K562 (cell line): ENCODE measurements at regions not wholly inside any gene's neighbourhood (a gene's known extent, or its start where the extent isn't known, plus 50 kb on each side); places are given as distances from the start of the nearest gene placed in this dataset.

ENCODE experiments used
- GABPA ChIP-seq: fragments of 200-800 bp; sonication (Bioruptor generic); conservative IDR thresholded peaks from 2 replicates; pipeline ENCODE4 v1.6.1; 2016; ENCODE audit warnings: low read depth, missing genetic modification characterization, missing compliant biosample characterization
- SMARCA4 ChIP-seq: fragments of 450-650 bp; IDR thresholded peaks from 2 replicates; pipeline ENCODE4 v1.6.1; 2016
- SNIP1 ChIP-seq: fragments of 450-650 bp; IDR thresholded peaks from 2 replicates; pipeline ENCODE4 v1.7.1; 2017; ENCODE audit warnings: low read depth, mild to moderate bottlenecking
- TF ChIP-seq, protein P1 (sequence below): IDR thresholded peaks from 2 replicates; pipeline ENCODE4 v1.6.1; 2011; ENCODE audit warnings: borderline replicate concordance, low read depth, mild to moderate bottlenecking, moderate library complexity, low read length; ENCODE audit not compliant: insufficient read depth, poor library complexity, severe bottlenecking
- TF ChIP-seq, protein P2 (sequence below): sonication (generic); formaldehyde crosslinking; IDR thresholded peaks from 2 replicates; pipeline ENCODE4 v1.8.0; 2022; ENCODE audit warnings: missing genetic modification reagents, mild to moderate bottlenecking, moderate library complexity, borderline replicate concordance

DNA sequence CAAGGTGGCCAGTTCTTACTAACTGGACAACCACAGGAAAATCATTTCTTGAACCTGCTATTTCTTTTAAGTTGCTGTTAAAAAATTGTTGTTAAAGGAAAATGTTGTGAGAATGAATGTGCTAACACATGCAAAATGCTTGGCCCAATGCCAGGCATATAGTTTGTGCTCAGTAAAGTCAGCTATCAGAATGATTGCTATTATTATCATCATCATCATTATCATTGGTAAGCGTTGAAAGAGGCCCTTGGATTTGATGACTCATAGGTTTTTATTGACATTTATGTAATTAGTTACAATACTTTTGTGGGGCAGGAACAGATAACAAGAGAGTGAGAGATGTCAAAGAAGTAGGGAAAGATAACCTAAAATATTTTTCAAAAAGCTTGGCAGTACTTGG lies 394.2 kb upstream of the ZEB2 start:
- no peak for TF ChIP-seq SNIP1
- TF ChIP-seq, protein P1, sequence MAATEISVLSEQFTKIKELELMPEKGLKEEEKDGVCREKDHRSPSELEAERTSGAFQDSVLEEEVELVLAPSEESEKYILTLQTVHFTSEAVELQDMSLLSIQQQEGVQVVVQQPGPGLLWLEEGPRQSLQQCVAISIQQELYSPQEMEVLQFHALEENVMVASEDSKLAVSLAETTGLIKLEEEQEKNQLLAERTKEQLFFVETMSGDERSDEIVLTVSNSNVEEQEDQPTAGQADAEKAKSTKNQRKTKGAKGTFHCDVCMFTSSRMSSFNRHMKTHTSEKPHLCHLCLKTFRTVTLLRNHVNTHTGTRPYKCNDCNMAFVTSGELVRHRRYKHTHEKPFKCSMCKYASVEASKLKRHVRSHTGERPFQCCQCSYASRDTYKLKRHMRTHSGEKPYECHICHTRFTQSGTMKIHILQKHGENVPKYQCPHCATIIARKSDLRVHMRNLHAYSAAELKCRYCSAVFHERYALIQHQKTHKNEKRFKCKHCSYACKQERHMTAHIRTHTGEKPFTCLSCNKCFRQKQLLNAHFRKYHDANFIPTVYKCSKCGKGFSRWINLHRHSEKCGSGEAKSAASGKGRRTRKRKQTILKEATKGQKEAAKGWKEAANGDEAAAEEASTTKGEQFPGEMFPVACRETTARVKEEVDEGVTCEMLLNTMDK = no peak
- no peak for TF ChIP-seq SMARCA4
- TF ChIP-seq, protein P2, sequence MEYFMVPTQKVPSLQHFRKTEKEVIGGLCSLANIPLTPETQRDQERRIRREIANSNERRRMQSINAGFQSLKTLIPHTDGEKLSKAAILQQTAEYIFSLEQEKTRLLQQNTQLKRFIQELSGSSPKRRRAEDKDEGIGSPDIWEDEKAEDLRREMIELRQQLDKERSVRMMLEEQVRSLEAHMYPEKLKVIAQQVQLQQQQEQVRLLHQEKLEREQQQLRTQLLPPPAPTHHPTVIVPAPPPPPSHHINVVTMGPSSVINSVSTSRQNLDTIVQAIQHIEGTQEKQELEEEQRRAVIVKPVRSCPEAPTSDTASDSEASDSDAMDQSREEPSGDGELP = no peak
- TF ChIP-seq GABPA (tag) = no peak
